Osteocyte (in vitro differentiated cells): ENCODE measurements at regions not wholly inside any gene's neighbourhood (a gene's known extent, or its start where the extent isn't known, plus 50 kb on each side); places are given as distances from the start of the nearest gene placed in this dataset.
"Not testable (repeated sequence)": the region's sequence is repeated elsewhere in the genome, so short reads cannot be mapped to it uniquely, and the experiment has no call there.

ENCODE experiments used
- DNase-seq: peaks from one replicate; pipeline ENCODE4 v3.0.0; 2021; ENCODE audit warnings: mixed read lengths; ENCODE audit not compliant: unreplicated experiment; ENCODE audit errors: extremely low spot score
- H3K27ac Mint-ChIP-seq: one replicate; pipeline ENCODE4 v1.8.0; 2021; ENCODE audit warnings: mild to moderate bottlenecking, mixed read lengths; ENCODE audit not compliant: unreplicated experiment
- H3K27me3 Mint-ChIP-seq: one replicate; pipeline ENCODE4 v1.8.0; 2021; ENCODE audit warnings: mixed read lengths; ENCODE audit not compliant: unreplicated experiment
- H3K36me3 Mint-ChIP-seq: one replicate; pipeline ENCODE4 v1.8.0; 2021; ENCODE audit warnings: mixed read lengths; ENCODE audit not compliant: unreplicated experiment
- H3K4me1 Mint-ChIP-seq: one replicate; pipeline ENCODE4 v1.8.0; 2021; ENCODE audit warnings: mixed read lengths; ENCODE audit not compliant: unreplicated experiment
- H3K4me3 Mint-ChIP-seq: one replicate; pipeline ENCODE4 v1.8.0; 2021; ENCODE audit warnings: mild to moderate bottlenecking, moderate library complexity, mixed read lengths; ENCODE audit not compliant: unreplicated experiment
- H3K9me3 Mint-ChIP-seq: one replicate; pipeline ENCODE4 v1.8.0; 2021; ENCODE audit warnings: mixed read lengths; ENCODE audit not compliant: unreplicated experiment
- CTCF ChIP-seq: fragments of 200-600 bp; sonication (generic); IDR thresholded peaks from 2 replicates; pipeline ENCODE4 v1.5.0; 2021; ENCODE audit warnings: antibody characterized with exemption, mild to moderate bottlenecking, moderate library complexity

GRCh38 chr7:142450206-142450605 lies 192.3 kb upstream of the PRSS58 start:
- TF ChIP-seq CTCF = no peak
- Mint-ChIP-seq H3K4me1 (peaks cover 7% of the 10 kb centered on the region), H3K9me3 (no peaks in the 10 kb centered on the region), H3K27me3 (no peaks in the 10 kb centered on the region), H3K4me3 (no peak overlapping the region), H3K36me3 (no peaks in the 10 kb centered on the region), H3K27ac (no peak overlapping the region)
- no peak for DNase-seq

GRCh38 chr7:142448857-142449256 lies 191.0 kb upstream of the PRSS58 start:
- H3K9me3 Mint-ChIP-seq = not testable (repeated sequence)

GRCh38 chr7:142447762-142448161 lies 189.9 kb upstream of the PRSS58 start:
- DNase-seq = no peak
- H3K27me3 Mint-ChIP-seq = no peaks in the 10 kb centered on the region
- no peak for TF ChIP-seq CTCF
- H3K9me3 Mint-ChIP-seq = no peaks in the 10 kb centered on the region
- H3K4me1 Mint-ChIP-seq = peaks cover 19% of the 10 kb centered on the region
- no peaks in the 10 kb centered on the region for H3K36me3 Mint-ChIP-seq
- no peak overlapping the region for H3K27ac Mint-ChIP-seq
- H3K4me3 Mint-ChIP-seq = no peak overlapping the region

More at GRCh38 chr7:142448857-142449256, 191.0 kb upstream of the PRSS58 start:
- H3K27ac Mint-ChIP-seq, H3K4me1 Mint-ChIP-seq, H3K36me3 Mint-ChIP-seq, H3K4me3 Mint-ChIP-seq, H3K27me3 Mint-ChIP-seq, DNase-seq: not testable (repeated sequence)

- H3K9me3 Mint-ChIP-seq = no peaks in the 10 kb centered on the region
- TF ChIP-seq CTCF = no peak
- no peak overlapping the region for H3K4me3 Mint-ChIP-seq
- H3K36me3 Mint-ChIP-seq = no peaks in the 10 kb centered on the region
- peaks cover 24% of the 10 kb centered on the region for H3K4me1 Mint-ChIP-seq
- no peak for DNase-seq
- H3K27ac Mint-ChIP-seq = no peak overlapping the region
- no peaks in the 10 kb centered on the region for H3K27me3 Mint-ChIP-seq
Observed at GRCh38 chr7:142445019-142445686, 187.3 kb upstream of the PRSS58 start.

GRCh38 chr7:142443216-142444010 lies 185.6 kb upstream of the PRSS58 start:
- Mint-ChIP-seq H3K36me3 (no peaks in the 10 kb centered on the region), H3K4me1 (peaks cover 32% of the 10 kb centered on the region), H3K9me3 (no peaks in the 10 kb centered on the region), H3K4me3 (no peak overlapping the region), H3K27ac (no peak overlapping the region), H3K27me3 (no peaks in the 10 kb centered on the region)
- no peak for DNase-seq
- TF ChIP-seq CTCF = no peak
